HG03354 (cell line): ENCODE measurements at regions not wholly inside any gene's neighbourhood (a gene's known extent, or its start where the extent isn't known, plus 50 kb on each side); places are given as distances from the start of the nearest gene placed in this dataset.

Experiments
- ATAC-seq: cut with Tn5 transposase; IDR thresholded peaks from one replicate; pipeline ENCODE4 v1.9.1; 2021; ENCODE audit warnings: mild to moderate bottlenecking; ENCODE audit not compliant: unreplicated experiment, poor library complexity, severe bottlenecking

GRCh38 chr9:26457151-26457550 lies 435.5 kb downstream of the CAAP1 start:
- no peak for ATAC-seq

- ATAC-seq: no peak
Measured at GRCh38 chr9:26439061-26439624, 453.5 kb downstream of the CAAP1 start.

DNA sequence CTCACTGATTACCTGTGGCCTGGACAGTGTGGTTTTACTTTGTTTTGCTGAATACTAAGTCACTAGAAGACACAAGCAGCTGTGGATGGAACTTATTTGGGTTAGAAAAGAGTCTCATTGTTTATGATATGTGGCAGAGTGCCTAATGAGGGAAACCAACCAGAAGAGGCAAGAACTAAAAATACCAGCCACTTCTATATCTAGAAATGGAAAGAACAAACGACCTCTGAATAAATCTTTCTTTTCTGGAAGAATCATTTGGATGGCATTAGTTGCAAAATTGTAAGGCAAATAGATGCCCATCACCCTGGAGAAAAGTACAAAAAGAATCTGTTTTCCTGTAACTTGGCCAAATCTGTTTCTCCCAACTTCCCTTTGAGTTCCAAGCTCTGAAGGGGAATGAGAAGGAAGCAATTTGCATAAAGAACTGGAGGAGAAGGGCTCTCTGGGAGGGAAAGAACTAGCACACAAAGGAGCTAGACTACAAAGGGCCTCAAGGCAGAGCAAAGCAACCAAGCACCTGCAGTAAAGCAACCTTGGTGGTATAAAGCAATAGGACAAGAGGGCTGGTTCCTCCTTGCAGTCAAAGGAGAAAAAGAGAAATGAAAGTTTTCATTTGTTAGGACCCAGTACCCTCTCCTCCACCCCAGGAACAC lies 455.4 kb downstream of the CAAP1 start:
- ATAC-seq: no peak

DNA sequence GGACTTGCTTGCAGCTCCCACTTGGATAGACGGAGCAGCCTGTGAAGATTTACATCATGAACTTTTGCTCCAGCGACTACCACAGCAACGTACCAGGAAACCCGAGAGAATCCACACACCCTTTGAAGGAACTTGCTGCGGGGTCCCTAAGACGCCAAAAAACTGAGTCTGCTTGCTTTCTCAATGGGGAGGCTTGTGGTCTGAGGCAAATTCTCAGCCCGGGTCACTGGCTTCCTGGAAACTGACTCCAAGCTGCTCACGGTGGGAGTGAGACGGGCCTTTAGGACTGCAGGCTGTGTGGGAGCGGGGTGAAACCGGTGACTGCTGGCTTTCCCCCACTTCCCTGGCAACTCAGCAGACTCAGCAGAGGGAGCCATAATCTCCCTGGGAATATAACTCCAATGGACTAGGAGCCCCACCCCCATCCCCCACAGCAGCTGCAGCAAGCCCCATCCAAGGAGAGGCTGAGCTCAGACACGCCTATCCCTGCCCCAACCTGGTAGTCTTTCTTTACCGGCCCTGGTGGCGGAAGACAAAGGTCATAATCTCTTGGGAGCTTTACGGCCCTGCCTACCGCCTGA lies 466.0 kb downstream of the CAAP1 start:
- no peak for ATAC-seq

GRCh38 chr9:26418480-26418879 lies 474.1 kb downstream of the CAAP1 start:
- no peak for ATAC-seq

DNA sequence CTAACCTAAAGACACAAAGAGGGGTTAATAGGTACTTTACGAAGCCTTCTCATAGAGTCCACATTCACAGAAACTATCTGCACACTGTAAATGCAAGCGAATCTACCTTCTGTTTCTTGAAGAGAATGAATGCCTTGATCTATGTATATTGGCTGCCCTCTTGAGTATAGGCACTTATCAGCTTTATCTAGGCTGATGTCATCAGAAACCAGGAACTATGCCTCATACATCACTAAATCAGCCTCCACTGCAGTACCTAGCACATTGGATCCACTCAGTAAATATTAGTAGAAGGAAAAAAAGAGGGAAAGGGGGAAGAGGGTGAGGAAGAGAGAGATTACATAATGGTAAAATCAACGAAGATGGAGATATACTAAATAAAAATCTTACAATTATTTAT lies 477.1 kb downstream of the CAAP1 start:
- ATAC-seq: no peak

- no peak for ATAC-seq
Measured at GRCh38 chr9:26413611-26414010, 479.0 kb downstream of the CAAP1 start.

DNA sequence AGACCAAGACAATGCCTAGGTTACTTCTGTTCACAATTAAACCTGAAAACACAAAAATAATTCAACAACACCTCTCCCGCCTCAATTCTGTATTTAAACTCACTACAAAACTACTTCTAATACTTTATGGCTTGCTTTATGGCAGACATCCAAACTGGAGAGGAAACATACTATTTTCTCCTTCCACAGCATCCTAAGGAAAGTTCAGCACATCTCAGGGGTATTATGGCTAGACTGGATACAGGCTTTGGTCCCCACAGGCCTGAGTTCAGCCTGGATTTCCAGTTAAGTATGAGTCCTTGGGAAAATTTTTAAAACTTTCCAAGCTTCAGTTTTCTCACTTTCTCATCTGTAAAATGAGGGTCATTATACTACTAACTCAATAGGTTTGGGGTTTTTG lies 480.2 kb downstream of the CAAP1 start:
- no peak for ATAC-seq

- no peak for ATAC-seq
Measured at GRCh38 chr9:26406676-26407075, 485.9 kb downstream of the CAAP1 start.

DNA sequence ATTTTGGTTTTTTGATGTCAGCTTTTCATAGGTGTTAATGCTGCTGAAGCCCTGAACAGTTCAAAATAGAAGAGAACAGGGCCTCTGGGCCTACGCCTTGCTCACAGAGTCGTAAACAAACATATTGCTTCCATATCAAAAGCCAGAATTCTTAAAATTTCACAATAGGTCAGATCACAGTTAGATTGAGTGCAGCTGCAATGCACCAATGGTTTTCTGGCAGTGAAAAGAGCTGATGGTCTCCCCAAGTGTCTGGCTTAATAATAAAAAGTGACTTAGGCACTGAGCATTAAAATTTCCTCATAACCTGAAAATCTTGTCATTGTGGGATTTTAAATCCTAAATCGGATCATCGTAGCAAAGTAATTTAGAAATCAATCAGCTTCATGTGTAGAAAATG lies 493.0 kb downstream of the CAAP1 start:
- no peak for ATAC-seq

- ATAC-seq: no peak
Measured at GRCh38 chr9:26394025-26394424, 498.6 kb downstream of the CAAP1 start.

GRCh38 chr9:26392639-26393038 lies 500.0 kb downstream of the CAAP1 start:
- no peak for ATAC-seq

DNA sequence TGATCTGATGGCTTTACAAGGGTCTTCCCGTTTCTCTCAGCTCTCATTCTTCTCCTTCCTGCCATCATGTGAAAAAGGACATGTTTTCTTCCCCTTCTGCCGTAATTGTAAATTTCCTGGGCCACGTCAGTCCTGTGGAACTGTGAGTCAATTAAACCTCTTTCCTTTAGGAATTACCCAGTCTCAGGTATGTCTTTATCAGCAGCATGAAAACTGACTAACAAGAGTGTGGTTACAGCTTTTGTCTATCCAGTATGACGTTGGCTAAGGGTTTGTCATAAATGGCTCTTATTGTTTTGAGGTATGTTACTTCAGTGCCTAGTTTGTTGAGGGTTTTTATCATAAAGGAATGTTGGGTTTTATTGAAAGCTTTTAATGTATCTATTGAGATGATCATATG lies 501.6 kb downstream of the CAAP1 start:
- no peak for ATAC-seq

- ATAC-seq: no peak
Measured at GRCh38 chr9:26375448-26375847, 517.2 kb downstream of the CAAP1 start.

- ATAC-seq: no peak
Measured at GRCh38 chr9:26373616-26374015, 519.0 kb downstream of the CAAP1 start.

- no peak for ATAC-seq
Measured at GRCh38 chr9:26371236-26371635, 521.4 kb downstream of the CAAP1 start.

- no peak for ATAC-seq
Measured at GRCh38 chr9:26369093-26369492, 523.5 kb downstream of the CAAP1 start.

GRCh38 chr9:26368241-26368640 lies 524.4 kb downstream of the CAAP1 start:
- ATAC-seq: no peak

DNA sequence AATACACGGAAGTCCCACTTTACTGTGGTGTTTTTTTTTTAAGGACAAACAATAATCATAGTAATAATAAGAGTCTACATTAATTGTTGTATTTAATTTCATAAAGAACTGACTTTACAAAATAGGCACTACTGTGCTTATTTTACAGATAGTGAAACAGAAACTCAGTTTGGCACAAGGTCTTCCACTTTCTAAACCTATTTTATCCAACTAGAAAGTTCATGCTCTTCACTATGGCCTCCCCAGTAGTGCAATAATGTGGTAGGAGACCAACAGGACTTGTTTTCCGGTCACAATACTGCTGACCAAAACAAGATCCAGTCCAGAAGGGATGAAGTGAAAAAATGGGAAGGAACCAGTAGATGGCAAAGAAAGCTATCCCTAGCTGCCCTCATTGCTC lies 531.6 kb downstream of the CAAP1 start:
- ATAC-seq: no peak

DNA sequence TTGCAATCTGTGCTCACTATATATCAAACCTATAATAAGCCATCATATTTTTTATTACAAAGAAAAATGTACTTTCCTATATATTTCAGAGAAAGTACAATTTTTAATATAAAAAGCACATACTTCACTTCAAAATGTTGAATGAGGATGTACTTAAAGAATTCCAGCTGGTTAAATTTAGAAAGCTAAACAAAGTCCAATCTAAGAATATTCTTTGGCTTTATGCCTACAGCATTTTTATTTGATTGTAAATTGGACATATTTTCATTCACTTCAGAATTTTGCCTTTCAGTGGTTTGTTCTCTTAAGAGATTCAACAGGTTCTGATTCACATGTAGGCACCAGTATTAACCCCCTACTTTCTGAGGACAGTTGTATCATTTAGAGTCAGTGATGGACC lies 533.8 kb downstream of the CAAP1 start:
- ATAC-seq: no peak

- ATAC-seq: no peak
Measured at GRCh38 chr9:26357803-26358344, 534.7 kb downstream of the CAAP1 start.
